Neutrophil (primary cell): ENCODE measurements at regions not wholly inside any gene's neighbourhood (a gene's known extent, or its start where the extent isn't known, plus 50 kb on each side); places are given as distances from the start of the nearest gene placed in this dataset.
A peak's percentile ranks its signal among the peaks of the same experiment; 100 is the strongest.
"Not testable (repeated sequence)": the region's sequence is repeated elsewhere in the genome, so short reads cannot be mapped to it uniquely, and the experiment has no call there.

Source experiments
- H3K27ac ChIP-seq: fragments of 200-600 bp; sonication (generic); 2 replicates; pipeline ENCODE4 v1.5.1; 2016; ENCODE audit warnings: mild to moderate bottlenecking, moderate library complexity
- H3K27me3 ChIP-seq: fragments of 200-600 bp; sonication (generic); 2 replicates; pipeline ENCODE4 v1.6.0; 2016; ENCODE audit warnings: mild to moderate bottlenecking
- H3K36me3 ChIP-seq: fragments of 200-600 bp; sonication (generic); 2 replicates; pipeline ENCODE4 v1.5.1; 2017
- H3K4me1 ChIP-seq, 2 experiments: fragments of 200-600 bp in 1 of 2; sonication (generic) in 1 of 2; 1 replicate in 1 of 2; 2 replicates in 1 of 2; pipeline versions ENCODE4 v1.5.1 to v1.6.1; 2013 to 2016; ENCODE audit warnings: low read depth in 1 of 2, low read length in 1 of 2, mild to moderate bottlenecking in 1 of 2, moderate library complexity in 1 of 2; ENCODE audit not compliant: control insufficient read depth in 1 of 2, insufficient read depth in 1 of 2
- H3K4me3 ChIP-seq, 2 experiments: fragments of 200-600 bp in 1 of 2; sonication (generic) in 1 of 2; 1 replicate in 1 of 2; 2 replicates in 1 of 2; pipeline ENCODE4 v1.5.1; 2013 to 2016; ENCODE audit warnings: low read depth in 1 of 2, low read length in 1 of 2, mild to moderate bottlenecking in 1 of 2, moderate library complexity in 1 of 2
- H3K9me3 ChIP-seq: fragments of 200-600 bp; sonication (generic); 2 replicates; pipeline ENCODE4 v1.5.1; 2016
- TF ChIP-seq, protein P1 (sequence below): fragments of 200-600 bp; sonication (generic); IDR thresholded peaks from 2 replicates; pipeline ENCODE4 v1.5.1; 2016; ENCODE audit warnings: antibody characterized with exemption

DNA sequence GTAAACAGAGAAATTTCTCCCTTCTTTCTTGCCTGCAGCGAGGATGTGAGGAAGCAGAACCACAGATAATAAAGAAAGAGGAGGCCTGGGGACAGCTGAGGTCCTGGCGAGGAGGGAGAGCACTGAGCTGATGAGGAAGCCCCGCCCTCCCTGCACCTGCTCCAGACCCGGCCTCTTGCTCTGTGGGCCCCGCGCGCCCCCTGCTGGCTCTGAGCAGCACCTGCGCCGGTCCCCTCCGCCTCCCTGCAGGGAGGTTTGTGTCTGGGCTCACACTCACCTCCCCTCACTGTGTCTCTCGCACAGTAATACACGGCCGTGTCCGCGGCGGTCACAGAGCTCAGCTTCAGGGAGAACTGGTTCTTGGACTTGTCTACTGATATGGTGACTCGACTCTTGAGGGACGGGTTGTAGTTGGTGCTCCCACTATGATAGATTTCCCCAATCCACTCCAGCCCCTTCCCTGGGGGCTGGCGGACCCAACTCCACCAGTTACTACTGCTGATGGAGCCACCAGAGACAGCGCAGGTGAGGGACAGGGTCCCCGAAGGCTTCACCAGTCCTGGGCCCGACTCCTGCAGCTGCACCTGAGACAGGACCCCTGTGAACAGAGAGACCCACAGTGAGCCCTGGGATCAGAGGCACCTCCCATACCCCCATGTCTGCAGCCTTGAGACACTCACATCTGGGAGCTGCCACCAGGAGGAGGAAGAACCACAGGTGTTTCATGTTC lies 485.4 kb downstream of the TMEM121 start:
- not testable (repeated sequence) for H3K4me3 ChIP-seq, H3K4me1 ChIP-seq, H3K9me3 ChIP-seq, H3K36me3 ChIP-seq, H3K27ac ChIP-seq
- peaks cover 14% of the 10 kb centered on the region for H3K27me3 ChIP-seq
- TF ChIP-seq, protein P1, sequence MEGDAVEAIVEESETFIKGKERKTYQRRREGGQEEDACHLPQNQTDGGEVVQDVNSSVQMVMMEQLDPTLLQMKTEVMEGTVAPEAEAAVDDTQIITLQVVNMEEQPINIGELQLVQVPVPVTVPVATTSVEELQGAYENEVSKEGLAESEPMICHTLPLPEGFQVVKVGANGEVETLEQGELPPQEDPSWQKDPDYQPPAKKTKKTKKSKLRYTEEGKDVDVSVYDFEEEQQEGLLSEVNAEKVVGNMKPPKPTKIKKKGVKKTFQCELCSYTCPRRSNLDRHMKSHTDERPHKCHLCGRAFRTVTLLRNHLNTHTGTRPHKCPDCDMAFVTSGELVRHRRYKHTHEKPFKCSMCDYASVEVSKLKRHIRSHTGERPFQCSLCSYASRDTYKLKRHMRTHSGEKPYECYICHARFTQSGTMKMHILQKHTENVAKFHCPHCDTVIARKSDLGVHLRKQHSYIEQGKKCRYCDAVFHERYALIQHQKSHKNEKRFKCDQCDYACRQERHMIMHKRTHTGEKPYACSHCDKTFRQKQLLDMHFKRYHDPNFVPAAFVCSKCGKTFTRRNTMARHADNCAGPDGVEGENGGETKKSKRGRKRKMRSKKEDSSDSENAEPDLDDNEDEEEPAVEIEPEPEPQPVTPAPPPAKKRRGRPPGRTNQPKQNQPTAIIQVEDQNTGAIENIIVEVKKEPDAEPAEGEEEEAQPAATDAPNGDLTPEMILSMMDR, result peak; percentile 43

GRCh38 chr14:106012361-106012725 lies 486.0 kb downstream of the TMEM121 start:
- H3K36me3 ChIP-seq, H3K27ac ChIP-seq, H3K9me3 ChIP-seq, H3K4me1 ChIP-seq, H3K4me3 ChIP-seq: not testable (repeated sequence)
- H3K27me3 ChIP-seq, result peaks cover 17% of the 10 kb centered on the region

GRCh38 chr14:106013879-106014376 lies 487.5 kb downstream of the TMEM121 start:
- Histone ChIP-seq H3K27me3 (peaks cover 20% of the 10 kb centered on the region), H3K36me3 (no peaks in the 10 kb centered on the region), H3K4me3 (no peak overlapping the region), H3K27ac (no peak overlapping the region), H3K4me1 (no peaks in the 10 kb centered on the region), H3K9me3 (no peaks in the 10 kb centered on the region)
- TF ChIP-seq, protein P1, result no peak

DNA sequence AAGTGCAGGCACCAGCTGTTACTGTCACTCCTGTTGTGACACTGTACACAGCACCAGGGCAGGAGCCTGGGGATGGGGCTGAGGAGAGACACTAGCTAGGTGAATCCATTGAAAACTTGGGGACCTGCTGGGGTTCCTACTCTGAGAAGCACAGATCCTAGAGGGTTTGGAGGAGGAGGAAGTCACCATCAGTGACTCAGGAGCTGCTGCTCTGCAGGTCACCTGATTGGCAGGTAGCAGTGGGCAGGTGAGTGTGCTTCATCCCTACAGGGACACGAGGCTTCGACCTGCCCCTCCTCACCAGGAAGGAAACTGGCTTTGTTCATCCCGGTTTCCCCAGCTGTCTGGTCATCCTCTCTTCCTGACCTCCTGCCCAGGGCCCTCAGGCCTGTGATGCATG lies 491.6 kb downstream of the TMEM121 start:
- H3K4me3 ChIP-seq, H3K9me3 ChIP-seq, H3K36me3 ChIP-seq, H3K27ac ChIP-seq, H3K4me1 ChIP-seq: not testable (repeated sequence)
- H3K27me3 ChIP-seq, result peaks cover 24% of the 10 kb centered on the region

- Histone ChIP-seq H3K9me3 (no peaks in the 10 kb centered on the region), H3K36me3 (no peaks in the 10 kb centered on the region), H3K4me3 (no peak overlapping the region), H3K4me1 (no peaks in the 10 kb centered on the region), H3K27me3 (peaks cover 23% of the 10 kb centered on the region), H3K27ac (no peak overlapping the region)
- TF ChIP-seq, protein P1, result no peak
These were observed 495.4 kb downstream of the TMEM121 start for GRCh38 chr14:106021832-106022231.

DNA sequence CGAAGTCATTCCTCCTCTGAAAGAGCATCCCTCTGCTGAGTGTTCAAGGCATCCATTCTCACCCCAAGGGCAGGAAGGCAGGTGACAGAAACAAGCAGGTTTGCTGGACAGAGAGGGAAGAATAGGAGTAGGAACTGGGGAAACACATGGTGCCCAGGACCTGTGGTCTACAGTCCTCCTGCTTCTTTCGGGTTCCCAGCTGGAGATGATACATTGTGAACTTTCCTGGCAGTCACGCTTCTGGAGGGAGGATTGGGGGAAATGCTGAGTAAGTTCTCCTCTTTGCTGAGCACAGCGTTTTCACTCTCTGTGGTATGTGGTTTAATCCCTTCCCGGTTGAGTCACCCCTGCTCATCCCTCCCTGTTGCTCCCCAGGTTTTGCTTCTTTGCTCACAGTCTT lies 496.3 kb downstream of the TMEM121 start:
- not testable (repeated sequence) for H3K27ac ChIP-seq, H3K4me3 ChIP-seq, H3K4me1 ChIP-seq, H3K36me3 ChIP-seq, H3K9me3 ChIP-seq
- H3K27me3 ChIP-seq, result peaks cover 17% of the 10 kb centered on the region

DNA sequence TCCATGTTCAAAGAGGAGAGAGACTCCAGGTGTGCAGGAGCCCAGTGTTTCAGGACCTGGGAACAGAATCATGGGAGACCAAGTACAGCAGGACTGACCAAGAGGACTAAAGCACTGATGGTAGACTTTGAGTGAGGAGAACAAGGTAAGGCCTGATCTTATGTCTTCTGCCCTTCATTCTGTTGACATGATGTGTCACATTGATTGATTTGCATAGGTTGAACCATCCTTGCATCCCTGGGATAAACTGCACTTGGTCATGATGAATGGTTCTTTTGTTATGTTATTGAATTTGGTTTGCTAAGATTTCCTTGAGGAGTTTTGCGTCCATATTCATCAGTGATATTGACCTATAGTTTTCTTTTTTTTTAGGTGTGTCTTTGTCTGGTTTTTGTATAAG lies 497.0 kb downstream of the TMEM121 start:
- Histone ChIP-seq H3K36me3 (no peaks in the 10 kb centered on the region), H3K4me1 (no peaks in the 10 kb centered on the region), H3K27ac (no peak overlapping the region), H3K9me3 (no peaks in the 10 kb centered on the region), H3K27me3 (peaks cover 17% of the 10 kb centered on the region), H3K4me3 (no peak overlapping the region)
- TF ChIP-seq, protein P1, result no peak
